Activated T-cell treated with anti-CD3 and anti-CD28 coated beads, Interleukin-2, amount 50 U/mL, for 48 hours (primary cell): ENCODE measurements at regions not wholly inside any gene's neighbourhood (a gene's known extent, or its start where the extent isn't known, plus 50 kb on each side); places are given as distances from the start of the nearest gene placed in this dataset.
"Not testable (repeated sequence)": the region's sequence is repeated elsewhere in the genome, so short reads cannot be mapped to it uniquely, and the experiment has no call there.

Experiments
- DNase-seq, 2 experiments: peaks; one replicate each; pipeline ENCODE4 v3.0.0-alpha.2; 2020

GRCh38 chr4:1572521-1572920 is 111.6 kb downstream of the FAM53A start:
- no peak for DNase-seq

- DNase-seq: no peak
Measured at GRCh38 chr4:1572010-1572385, 112.1 kb downstream of the FAM53A start.

- DNase-seq: no peak
Measured at GRCh38 chr4:1571165-1572009, 112.7 kb downstream of the FAM53A start.

GRCh38 chr4:1570291-1571164 is 113.6 kb downstream of the FAM53A start:
- no peak for DNase-seq

GRCh38 chr4:1569461-1570151 is 114.5 kb downstream of the FAM53A start:
- DNase-seq: no peak

GRCh38 chr4:1568855-1569460 is 115.2 kb downstream of the FAM53A start:
- no peak for DNase-seq

GRCh38 chr4:1567808-1568581 is 116.1 kb downstream of the FAM53A start:
- no peak for DNase-seq

- no peak for DNase-seq
Measured at GRCh38 chr4:1567519-1567807, 116.7 kb downstream of the FAM53A start.

GRCh38 chr4:1566838-1567518 is 117.1 kb downstream of the FAM53A start:
- no peak for DNase-seq

GRCh38 chr4:1566301-1566837 is 117.7 kb downstream of the FAM53A start:
- DNase-seq: not testable (repeated sequence)

- DNase-seq: no peak
Measured at GRCh38 chr4:1565598-1566295, 118.4 kb downstream of the FAM53A start.

- DNase-seq: no peak
Measured at GRCh38 chr4:1564535-1565375, 119.4 kb downstream of the FAM53A start.

GRCh38 chr4:1563768-1564485 is 120.2 kb downstream of the FAM53A start:
- DNase-seq: no peak

GRCh38 chr4:1563241-1563640 is 120.9 kb downstream of the FAM53A start:
- no peak for DNase-seq

GRCh38 chr4:1562771-1563170 is 121.3 kb downstream of the FAM53A start:
- DNase-seq: no peak

GRCh38 chr4:1562371-1562770 is 121.7 kb downstream of the FAM53A start:
- no peak for DNase-seq

- DNase-seq: no peak
Measured at GRCh38 chr4:1561286-1561990, 122.7 kb downstream of the FAM53A start.

GRCh38 chr4:1559896-1560650 is 124.0 kb downstream of the FAM53A start:
- no peak for DNase-seq
